ENCODE measurements at regions not wholly inside any gene's neighbourhood (a gene's known extent, or its start where the extent isn't known, plus 50 kb on each side); places are given as distances from the start of the nearest gene placed in this dataset.

DNA sequence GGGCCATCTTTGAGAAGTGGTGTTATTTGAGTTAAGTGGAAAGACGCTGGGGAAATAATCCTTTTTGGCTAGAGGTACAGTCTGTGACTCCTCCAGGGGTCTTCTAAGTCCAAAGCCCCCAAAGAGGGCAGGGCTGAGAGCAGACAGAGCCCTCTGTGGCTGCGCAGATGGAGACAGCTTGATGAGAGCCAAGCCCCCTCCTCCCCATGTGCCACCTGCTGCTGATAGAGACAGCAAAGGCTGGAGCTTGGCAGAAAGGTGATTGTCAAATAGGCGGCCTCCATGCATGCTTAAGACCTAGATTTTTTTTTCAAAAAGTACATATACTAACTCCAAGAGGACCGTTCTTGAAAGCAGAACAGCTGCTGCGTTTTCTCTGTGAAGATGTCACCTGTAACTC is 72.4 kb downstream of the CRYGS start:
- H3K4me3 ChIP-seq (ENCODE audit: severe bottlenecking): no peak overlapping the region
- no peaks in the 10 kb centered on the region for H3K27me3 ChIP-seq (ENCODE audit: insufficient read depth, poor library complexity, severe bottlenecking)
- H3K9me3 ChIP-seq (ENCODE audit: severe bottlenecking): no peaks in the 10 kb centered on the region
- no peaks in the 10 kb centered on the region for H3K4me1 ChIP-seq (ENCODE audit: insufficient read depth, poor library complexity, severe bottlenecking)
- DNase-seq (ENCODE audit: low spot score) (no peak), ATAC-seq (ENCODE audit: low read depth) (no peak)
- TF ChIP-seq, protein P1, sequence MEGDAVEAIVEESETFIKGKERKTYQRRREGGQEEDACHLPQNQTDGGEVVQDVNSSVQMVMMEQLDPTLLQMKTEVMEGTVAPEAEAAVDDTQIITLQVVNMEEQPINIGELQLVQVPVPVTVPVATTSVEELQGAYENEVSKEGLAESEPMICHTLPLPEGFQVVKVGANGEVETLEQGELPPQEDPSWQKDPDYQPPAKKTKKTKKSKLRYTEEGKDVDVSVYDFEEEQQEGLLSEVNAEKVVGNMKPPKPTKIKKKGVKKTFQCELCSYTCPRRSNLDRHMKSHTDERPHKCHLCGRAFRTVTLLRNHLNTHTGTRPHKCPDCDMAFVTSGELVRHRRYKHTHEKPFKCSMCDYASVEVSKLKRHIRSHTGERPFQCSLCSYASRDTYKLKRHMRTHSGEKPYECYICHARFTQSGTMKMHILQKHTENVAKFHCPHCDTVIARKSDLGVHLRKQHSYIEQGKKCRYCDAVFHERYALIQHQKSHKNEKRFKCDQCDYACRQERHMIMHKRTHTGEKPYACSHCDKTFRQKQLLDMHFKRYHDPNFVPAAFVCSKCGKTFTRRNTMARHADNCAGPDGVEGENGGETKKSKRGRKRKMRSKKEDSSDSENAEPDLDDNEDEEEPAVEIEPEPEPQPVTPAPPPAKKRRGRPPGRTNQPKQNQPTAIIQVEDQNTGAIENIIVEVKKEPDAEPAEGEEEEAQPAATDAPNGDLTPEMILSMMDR (IDR thresholded peaks at IDR 0.05; ENCODE audit: poor library complexity, severe bottlenecking): no peak
- no peak overlapping the region for H3K27ac ChIP-seq (ENCODE audit: poor library complexity, severe bottlenecking)
- H3K36me3 ChIP-seq (ENCODE audit: low read depth): no peaks in the 10 kb centered on the region

DNA sequence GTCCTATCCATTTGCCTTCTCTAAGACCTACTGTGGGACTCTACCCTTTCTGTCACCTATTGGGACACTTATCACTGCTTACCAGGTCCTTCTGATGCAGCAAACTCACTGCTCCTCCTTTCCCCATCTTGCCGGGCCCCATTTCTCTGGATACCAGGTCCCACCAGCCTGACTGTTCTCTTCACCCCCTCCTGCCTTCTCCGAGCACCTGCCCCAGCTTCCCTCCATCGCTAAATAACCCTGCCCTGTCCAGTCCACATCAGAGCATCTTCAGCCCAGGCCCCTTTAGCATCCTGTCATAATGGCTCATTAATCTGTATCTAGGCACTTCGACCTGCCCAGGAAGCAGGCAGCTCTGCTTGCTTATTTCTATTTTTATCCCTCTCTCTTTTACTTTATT is 74.7 kb downstream of the CRYGS start:
- TF ChIP-seq, protein P1 (IDR thresholded peaks at IDR 0.05; ENCODE audit: poor library complexity, severe bottlenecking): no peak
- ATAC-seq (ENCODE audit: low read depth): no peak
- Histone ChIP-seq H3K4me1 (ENCODE audit: insufficient read depth, poor library complexity, severe bottlenecking) (no peaks in the 10 kb centered on the region), H3K27me3 (ENCODE audit: insufficient read depth, poor library complexity, severe bottlenecking) (no peaks in the 10 kb centered on the region), H3K9me3 (ENCODE audit: severe bottlenecking) (no peaks in the 10 kb centered on the region), H3K27ac (ENCODE audit: poor library complexity, severe bottlenecking) (no peak overlapping the region), H3K36me3 (ENCODE audit: low read depth) (no peaks in the 10 kb centered on the region), H3K4me3 (ENCODE audit: severe bottlenecking) (no peak overlapping the region)
- no peak for DNase-seq (ENCODE audit: low spot score)

DNA sequence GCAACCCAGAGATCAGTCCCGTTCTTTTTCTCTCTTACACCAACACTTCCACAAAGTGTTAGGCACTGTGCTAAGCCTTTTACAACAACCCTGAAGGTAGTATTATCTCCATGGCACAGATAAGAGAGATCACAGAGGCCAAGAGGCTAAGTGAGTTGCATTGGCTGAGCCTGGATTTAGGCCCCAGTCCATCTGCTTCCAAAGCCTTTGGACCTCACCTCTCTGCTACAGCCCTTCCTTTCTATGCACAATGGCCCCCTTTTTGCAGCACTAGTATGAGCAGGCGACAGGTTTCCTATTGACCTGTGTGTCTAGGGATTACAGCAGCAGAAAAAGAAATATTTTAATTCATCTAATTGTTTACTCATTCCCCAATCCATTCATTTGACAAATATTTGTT is 76.2 kb downstream of the CRYGS start:
- no peaks in the 10 kb centered on the region for H3K4me1 ChIP-seq (ENCODE audit: insufficient read depth, poor library complexity, severe bottlenecking)
- no peak overlapping the region for H3K27ac ChIP-seq (ENCODE audit: poor library complexity, severe bottlenecking)
- no peak for ATAC-seq (ENCODE audit: low read depth)
- no peaks in the 10 kb centered on the region for H3K9me3 ChIP-seq (ENCODE audit: severe bottlenecking)
- H3K27me3 ChIP-seq (ENCODE audit: insufficient read depth, poor library complexity, severe bottlenecking): no peaks in the 10 kb centered on the region
- H3K36me3 ChIP-seq (ENCODE audit: low read depth): no peaks in the 10 kb centered on the region
- no peak overlapping the region for H3K4me3 ChIP-seq (ENCODE audit: severe bottlenecking)
- TF ChIP-seq, protein P1 (IDR thresholded peaks at IDR 0.05; ENCODE audit: poor library complexity, severe bottlenecking): no peak
- no peak for DNase-seq (ENCODE audit: low spot score)

DNA sequence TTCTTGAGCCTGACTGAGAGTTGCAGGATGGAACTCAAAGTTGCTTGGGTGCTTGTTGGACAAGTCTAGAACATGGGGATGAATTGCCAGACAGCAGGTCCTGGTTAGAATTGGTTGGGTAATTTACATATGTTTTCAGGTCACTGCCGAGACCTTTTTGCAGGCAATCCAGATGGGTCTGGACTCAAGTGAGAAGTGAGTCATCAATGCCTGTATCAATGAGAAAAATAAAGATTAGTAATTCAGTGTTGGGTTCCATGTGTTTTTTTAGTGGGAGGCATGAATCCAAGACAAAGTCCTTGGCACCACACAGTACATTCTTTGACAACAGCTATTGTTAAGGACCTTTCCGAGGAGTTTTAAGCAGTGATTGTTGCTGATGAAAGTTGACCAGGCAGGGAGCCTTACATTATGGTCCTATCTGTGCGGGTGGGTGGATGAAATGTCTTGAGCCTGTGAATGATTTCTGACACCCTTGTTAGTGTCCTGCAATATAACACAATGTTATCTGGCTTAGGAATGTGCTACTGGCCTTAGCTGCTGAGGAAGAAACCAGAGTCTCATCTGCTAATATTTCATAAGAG is 77.7 kb downstream of the CRYGS start:
- DNase-seq (ENCODE audit: low spot score): no peak
- Histone ChIP-seq H3K36me3 (ENCODE audit: low read depth) (no peaks in the 10 kb centered on the region), H3K9me3 (ENCODE audit: severe bottlenecking) (no peaks in the 10 kb centered on the region), H3K27ac (ENCODE audit: poor library complexity, severe bottlenecking) (no peak overlapping the region), H3K27me3 (ENCODE audit: insufficient read depth, poor library complexity, severe bottlenecking) (no peaks in the 10 kb centered on the region), H3K4me1 (ENCODE audit: insufficient read depth, poor library complexity, severe bottlenecking) (no peaks in the 10 kb centered on the region), H3K4me3 (ENCODE audit: severe bottlenecking) (no peak overlapping the region)
- no peak for ATAC-seq (ENCODE audit: low read depth)
- TF ChIP-seq, protein P1 (IDR thresholded peaks at IDR 0.05; ENCODE audit: poor library complexity, severe bottlenecking): no peak

DNA sequence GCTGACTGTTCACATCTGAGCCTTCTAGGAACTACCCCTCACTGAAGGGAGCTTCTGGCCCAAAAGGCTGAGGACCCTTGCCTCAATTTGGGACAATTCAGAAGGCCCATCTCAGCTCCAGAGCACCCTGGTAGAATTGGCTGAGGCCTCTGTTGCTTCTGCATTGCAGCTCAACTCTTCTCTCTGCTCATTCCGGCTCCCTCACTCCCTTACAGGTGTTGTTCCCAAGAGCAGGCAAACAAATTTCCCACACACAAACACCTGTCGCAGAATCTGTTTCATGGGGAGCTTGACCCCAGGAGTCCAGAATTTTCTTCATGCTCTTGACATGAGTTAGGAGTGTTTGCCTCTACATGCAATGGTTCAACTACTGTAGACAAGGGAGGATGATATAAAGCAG is 78.7 kb downstream of the CRYGS start:
- DNase-seq (ENCODE audit: low spot score) (no peak), ATAC-seq (ENCODE audit: low read depth) (no peak)
- Histone ChIP-seq H3K36me3 (ENCODE audit: low read depth) (no peaks in the 10 kb centered on the region), H3K27me3 (ENCODE audit: insufficient read depth, poor library complexity, severe bottlenecking) (no peaks in the 10 kb centered on the region), H3K4me3 (ENCODE audit: severe bottlenecking) (no peak overlapping the region), H3K4me1 (ENCODE audit: insufficient read depth, poor library complexity, severe bottlenecking) (no peaks in the 10 kb centered on the region), H3K9me3 (ENCODE audit: severe bottlenecking) (no peaks in the 10 kb centered on the region), H3K27ac (ENCODE audit: poor library complexity, severe bottlenecking) (no peak overlapping the region)
- TF ChIP-seq, protein P1 (IDR thresholded peaks at IDR 0.05; ENCODE audit: poor library complexity, severe bottlenecking): no peak

Measured in RWPE2 (cell line).